Dendritic cell treated with granulocyte-macrophage colony-stimulating factor and Interleukin-4, amounts not matched to agents 40 ng/mL and 50 ng/mL, for 4 days (primary cell): ENCODE measurements at regions not wholly inside any gene's neighbourhood (a gene's known extent, or its start where the extent isn't known, plus 50 kb on each side); places are given as distances from the start of the nearest gene placed in this dataset.
"Not testable (repeated sequence)": the region's sequence is repeated elsewhere in the genome, so short reads cannot be mapped to it uniquely, and the experiment has no call there.

Source experiments
- H3K27ac Mint-ChIP-seq: one replicate; pipeline ENCODE4 v1.8.0; 2022; ENCODE audit warnings: mild to moderate bottlenecking, mixed read lengths
- H3K27me3 Mint-ChIP-seq: one replicate; pipeline ENCODE4 v1.8.0; 2022; ENCODE audit warnings: mild to moderate bottlenecking, mixed read lengths
- H3K36me3 Mint-ChIP-seq: one replicate; pipeline ENCODE4 v1.8.0; 2022; ENCODE audit warnings: low read depth, mixed read lengths
- H3K4me1 Mint-ChIP-seq: one replicate; pipeline ENCODE4 v1.8.0; 2022; ENCODE audit warnings: low read depth, mixed read lengths
- H3K4me3 Mint-ChIP-seq: one replicate; pipeline ENCODE4 v1.8.0; 2022; ENCODE audit warnings: mild to moderate bottlenecking, moderate library complexity, mixed read lengths
- H3K9me3 Mint-ChIP-seq: one replicate; pipeline ENCODE4 v1.8.0; 2022; ENCODE audit warnings: mixed read lengths
- intact Hi-C: fragments of 100-400 bp; cut with micrococcal nuclease; formaldehyde crosslinking; loops from one replicate; pipeline ENCODE4 v1.15.0; 2022

- H3K9me3 Mint-ChIP-seq, H3K36me3 Mint-ChIP-seq, H3K4me1 Mint-ChIP-seq, H3K27ac Mint-ChIP-seq, H3K27me3 Mint-ChIP-seq, intact Hi-C loops, H3K4me3 Mint-ChIP-seq: not testable (repeated sequence)
These were observed 50.4 kb upstream of the B3GAT2 start for GRCh38 chr6:71007298-71007697.

- Mint-ChIP-seq H3K27me3 (peaks cover 3% of the 10 kb centered on the region), H3K4me1 (peaks cover 5% of the 10 kb centered on the region)
These were observed 55.1 kb upstream of the B3GAT2 start for GRCh38 chr6:71011871-71012371.

GRCh38 chr6:71012866-71013469 lies 56.1 kb upstream of the B3GAT2 start:
- intact Hi-C loops, result loop anchor here (2.0 to 10.0 kb wide), 5 partner anchors 128 to 704 kb away; no protein-coding TSS in a partner anchor
- Mint-ChIP-seq H3K9me3 (no peaks in the 10 kb centered on the region), H3K27ac (no peak overlapping the region), H3K27me3 (peaks cover 3% of the 10 kb centered on the region), H3K4me1 (peaks cover 5% of the 10 kb centered on the region), H3K4me3 (no peak overlapping the region), H3K36me3 (no peaks in the 10 kb centered on the region)

More at GRCh38 chr6:71011871-71012371, 55.1 kb upstream of the B3GAT2 start:
- Mint-ChIP-seq H3K27ac (no peak overlapping the region), H3K9me3 (no peaks in the 10 kb centered on the region), H3K4me3 (no peak overlapping the region), H3K36me3 (no peaks in the 10 kb centered on the region)
- intact Hi-C loops, result loop anchor here (2.0 to 10.0 kb wide), 5 partner anchors 127 to 703 kb away; no protein-coding TSS in a partner anchor

- Mint-ChIP-seq H3K4me1 (peaks cover 5% of the 10 kb centered on the region), H3K27ac (no peak overlapping the region), H3K27me3 (peaks cover 3% of the 10 kb centered on the region), H3K9me3 (no peaks in the 10 kb centered on the region), H3K36me3 (no peaks in the 10 kb centered on the region), H3K4me3 (no peak overlapping the region)
- intact Hi-C loops, result loop anchor here (10.0 kb wide), 2 partner anchors 131 to 641 kb away; no protein-coding TSS in a partner anchor
These were observed 58.5 kb upstream of the B3GAT2 start for GRCh38 chr6:71015392-71015791.

- Mint-ChIP-seq H3K9me3 (no peaks in the 10 kb centered on the region), H3K36me3 (no peaks in the 10 kb centered on the region), H3K4me3 (no peak overlapping the region), H3K27me3 (no peaks in the 10 kb centered on the region), H3K27ac (no peak overlapping the region), H3K4me1 (no peaks in the 10 kb centered on the region)
- intact Hi-C loops, result no loop called here
These were observed 71.5 kb upstream of the B3GAT2 start for GRCh38 chr6:71028236-71028876.

- Mint-ChIP-seq H3K27ac (no peak overlapping the region), H3K4me3 (no peak overlapping the region), H3K36me3 (no peaks in the 10 kb centered on the region), H3K27me3 (no peaks in the 10 kb centered on the region), H3K9me3 (no peaks in the 10 kb centered on the region), H3K4me1 (no peaks in the 10 kb centered on the region)
- intact Hi-C loops, result no loop called here
These were observed 72.0 kb upstream of the B3GAT2 start for GRCh38 chr6:71028877-71029252.

GRCh38 chr6:71029555-71029954 lies 72.7 kb upstream of the B3GAT2 start:
- H3K27ac Mint-ChIP-seq, result no peak overlapping the region
- H3K4me3 Mint-ChIP-seq, result no peak overlapping the region
- H3K27me3 Mint-ChIP-seq, result no peaks in the 10 kb centered on the region
- no peaks in the 10 kb centered on the region for H3K4me1 Mint-ChIP-seq
- intact Hi-C loops, result no loop called here
- no peaks in the 10 kb centered on the region for H3K36me3 Mint-ChIP-seq
- H3K9me3 Mint-ChIP-seq, result no peaks in the 10 kb centered on the region

GRCh38 chr6:71031912-71032311 lies 75.1 kb upstream of the B3GAT2 start:
- H3K4me1 Mint-ChIP-seq, result no peaks in the 10 kb centered on the region
- H3K9me3 Mint-ChIP-seq, result no peaks in the 10 kb centered on the region
- H3K27me3 Mint-ChIP-seq, result no peaks in the 10 kb centered on the region
- no peak overlapping the region for H3K27ac Mint-ChIP-seq
- intact Hi-C loops, result no loop called here
- H3K36me3 Mint-ChIP-seq, result no peaks in the 10 kb centered on the region
- no peak overlapping the region for H3K4me3 Mint-ChIP-seq

- H3K27me3 Mint-ChIP-seq, result no peaks in the 10 kb centered on the region
- peaks cover under 1% of the 10 kb centered on the region for H3K4me1 Mint-ChIP-seq
- no peaks in the 10 kb centered on the region for H3K36me3 Mint-ChIP-seq
- intact Hi-C loops, result no loop called here
- no peak overlapping the region for H3K27ac Mint-ChIP-seq
- no peak overlapping the region for H3K4me3 Mint-ChIP-seq
- peaks cover 10% of the 10 kb centered on the region for H3K9me3 Mint-ChIP-seq
These were observed 76.3 kb upstream of the B3GAT2 start for GRCh38 chr6:71033171-71033570.

GRCh38 chr6:71033890-71034289 lies 77.0 kb upstream of the B3GAT2 start:
- intact Hi-C loops, result no loop called here
- H3K36me3 Mint-ChIP-seq, result no peaks in the 10 kb centered on the region

GRCh38 chr6:71034563-71035345 lies 77.9 kb upstream of the B3GAT2 start:
- no peaks in the 10 kb centered on the region for H3K27me3 Mint-ChIP-seq
- no peak overlapping the region for H3K27ac Mint-ChIP-seq
- peaks cover 18% of the 10 kb centered on the region for H3K9me3 Mint-ChIP-seq
- H3K36me3 Mint-ChIP-seq, result no peaks in the 10 kb centered on the region
- H3K4me1 Mint-ChIP-seq, result peaks cover 8% of the 10 kb centered on the region
- intact Hi-C loops, result no loop called here
- H3K4me3 Mint-ChIP-seq, result no peak overlapping the region

More at GRCh38 chr6:71033890-71034289, 77.0 kb upstream of the B3GAT2 start:
- Mint-ChIP-seq H3K9me3 (peaks cover 17% of the 10 kb centered on the region), H3K27me3 (no peaks in the 10 kb centered on the region), H3K4me1 (peaks cover 7% of the 10 kb centered on the region), H3K4me3 (no peak overlapping the region), H3K27ac (no peak overlapping the region)

- H3K27me3 Mint-ChIP-seq, result peaks cover 4% of the 10 kb centered on the region
- H3K9me3 Mint-ChIP-seq, result peaks cover 18% of the 10 kb centered on the region
- intact Hi-C loops, result no loop called here
- H3K4me1 Mint-ChIP-seq, result peaks cover 8% of the 10 kb centered on the region
- no peak overlapping the region for H3K4me3 Mint-ChIP-seq
- no peak overlapping the region for H3K27ac Mint-ChIP-seq
- no peaks in the 10 kb centered on the region for H3K36me3 Mint-ChIP-seq
These were observed 79.0 kb upstream of the B3GAT2 start for GRCh38 chr6:71035871-71036270.

GRCh38 chr6:71038711-71039344 lies 82.0 kb upstream of the B3GAT2 start:
- Mint-ChIP-seq H3K4me3 (no peak overlapping the region), H3K27me3 (peaks cover 4% of the 10 kb centered on the region), H3K36me3 (no peaks in the 10 kb centered on the region), H3K9me3 (peaks cover 18% of the 10 kb centered on the region), H3K4me1 (peaks cover 11% of the 10 kb centered on the region), H3K27ac (no peak overlapping the region)
- intact Hi-C loops, result no loop called here

- intact Hi-C loops, result no loop called here
- H3K4me1 Mint-ChIP-seq, result peaks cover 16% of the 10 kb centered on the region
- H3K4me3 Mint-ChIP-seq, result no peak overlapping the region
- H3K9me3 Mint-ChIP-seq, result peaks cover 18% of the 10 kb centered on the region
- no peak overlapping the region for H3K27ac Mint-ChIP-seq
- H3K36me3 Mint-ChIP-seq, result no peaks in the 10 kb centered on the region
- H3K27me3 Mint-ChIP-seq, result peaks cover 4% of the 10 kb centered on the region
These were observed 83.2 kb upstream of the B3GAT2 start for GRCh38 chr6:71040043-71040442.
